ENCODE measurements at regions not wholly inside any gene's neighbourhood (a gene's known extent, or its start where the extent isn't known, plus 50 kb on each side); places are given as distances from the start of the nearest gene placed in this dataset.
"Not testable (repeated sequence)": the region's sequence is repeated elsewhere in the genome, so short reads cannot be mapped to it uniquely, and the experiment has no call there.

- H3K9me3 Mint-ChIP-seq, H3K4me1 Mint-ChIP-seq, H3K27me3 Mint-ChIP-seq, H3K4me3 Mint-ChIP-seq, H3K36me3 Mint-ChIP-seq: not testable (repeated sequence)
- H3K27ac Mint-ChIP-seq = peak overlapping the region in 1 of 3 donors; percentile 74
Observed at GRCh38 chr16:29255957-29256356, 150.6 kb downstream of the NPIPB11 start.

GRCh38 chr16:29255496-29255796 lies 151.1 kb downstream of the NPIPB11 start:
- H3K27me3 Mint-ChIP-seq, H3K27ac Mint-ChIP-seq, H3K4me3 Mint-ChIP-seq, H3K4me1 Mint-ChIP-seq, H3K9me3 Mint-ChIP-seq, H3K36me3 Mint-ChIP-seq: not testable (repeated sequence)

- no peak overlapping the region for H3K27ac Mint-ChIP-seq
- H3K9me3 Mint-ChIP-seq = no peaks in the 10 kb centered on the region
- no peak overlapping the region for H3K4me3 Mint-ChIP-seq
- no peaks in the 10 kb centered on the region for H3K36me3 Mint-ChIP-seq
- no peaks in the 10 kb centered on the region for H3K4me1 Mint-ChIP-seq
- H3K27me3 Mint-ChIP-seq = no peaks in the 10 kb centered on the region
Observed at GRCh38 chr16:29254676-29255495, 151.6 kb downstream of the NPIPB11 start.

- H3K9me3 Mint-ChIP-seq, H3K4me1 Mint-ChIP-seq, H3K27ac Mint-ChIP-seq, H3K4me3 Mint-ChIP-seq, H3K36me3 Mint-ChIP-seq, H3K27me3 Mint-ChIP-seq: not testable (repeated sequence)
Observed at GRCh38 chr16:29253716-29254590, 152.6 kb downstream of the NPIPB11 start.

GRCh38 chr16:29253066-29253590 lies 153.4 kb downstream of the NPIPB11 start:
- not testable (repeated sequence) for H3K4me3 Mint-ChIP-seq, H3K27me3 Mint-ChIP-seq, H3K36me3 Mint-ChIP-seq, H3K4me1 Mint-ChIP-seq, H3K9me3 Mint-ChIP-seq, H3K27ac Mint-ChIP-seq

- not testable (repeated sequence) for H3K4me1 Mint-ChIP-seq, H3K36me3 Mint-ChIP-seq, H3K27me3 Mint-ChIP-seq, H3K4me3 Mint-ChIP-seq, H3K9me3 Mint-ChIP-seq, H3K27ac Mint-ChIP-seq
Observed at GRCh38 chr16:29252311-29252710, 154.2 kb downstream of the NPIPB11 start.

GRCh38 chr16:29251571-29252011 lies 154.9 kb downstream of the NPIPB11 start:
- H3K4me3 Mint-ChIP-seq, H3K36me3 Mint-ChIP-seq, H3K4me1 Mint-ChIP-seq, H3K9me3 Mint-ChIP-seq, H3K27me3 Mint-ChIP-seq: not testable (repeated sequence)
- peak overlapping the region in 1 of 3 donors; percentile 31 for H3K27ac Mint-ChIP-seq

- H3K36me3 Mint-ChIP-seq, H3K27me3 Mint-ChIP-seq, H3K9me3 Mint-ChIP-seq, H3K4me3 Mint-ChIP-seq, H3K4me1 Mint-ChIP-seq, H3K27ac Mint-ChIP-seq: not testable (repeated sequence)
Observed at GRCh38 chr16:29250923-29251434, 155.5 kb downstream of the NPIPB11 start.

GRCh38 chr16:29250469-29250868 lies 156.0 kb downstream of the NPIPB11 start:
- peak overlapping the region in 1 of 4 donors; percentile 5 for H3K4me3 Mint-ChIP-seq
- not testable (repeated sequence) for H3K4me1 Mint-ChIP-seq, H3K9me3 Mint-ChIP-seq, H3K36me3 Mint-ChIP-seq, H3K27me3 Mint-ChIP-seq, H3K27ac Mint-ChIP-seq

- H3K9me3 Mint-ChIP-seq, H3K27me3 Mint-ChIP-seq, H3K36me3 Mint-ChIP-seq, H3K4me1 Mint-ChIP-seq, H3K4me3 Mint-ChIP-seq: not testable (repeated sequence)
- peak overlapping the region in 1 of 3 donors; percentile 73 for H3K27ac Mint-ChIP-seq
Observed at GRCh38 chr16:29248940-29249318, 157.6 kb downstream of the NPIPB11 start.

GRCh38 chr16:29248306-29248939 lies 158.1 kb downstream of the NPIPB11 start:
- not testable (repeated sequence) for H3K4me3 Mint-ChIP-seq, H3K4me1 Mint-ChIP-seq, H3K9me3 Mint-ChIP-seq, H3K36me3 Mint-ChIP-seq, H3K27me3 Mint-ChIP-seq
- H3K27ac Mint-ChIP-seq = peak overlapping the region in 1 of 3 donors; percentile 73

GRCh38 chr16:29246091-29246490 lies 160.4 kb downstream of the NPIPB11 start:
- H3K27me3 Mint-ChIP-seq, H3K4me3 Mint-ChIP-seq, H3K27ac Mint-ChIP-seq, H3K4me1 Mint-ChIP-seq, H3K9me3 Mint-ChIP-seq, H3K36me3 Mint-ChIP-seq: not testable (repeated sequence)

GRCh38 chr16:29237971-29238370 lies 168.5 kb downstream of the NPIPB11 start:
- no peak overlapping the region for H3K4me3 Mint-ChIP-seq
- no peak overlapping the region for H3K27ac Mint-ChIP-seq
- H3K27me3 Mint-ChIP-seq = no peaks in the 10 kb centered on the region
- H3K4me1 Mint-ChIP-seq = peaks cover 0 to 2% (median 1%) of the 10 kb centered on the region in 3 donors
- peaks cover 2% of the 10 kb centered on the region for H3K36me3 Mint-ChIP-seq
- H3K9me3 Mint-ChIP-seq = peaks cover 0 to 5% (median 2%) of the 10 kb centered on the region in 3 donors

GRCh38 chr16:29237495-29237894 lies 169.0 kb downstream of the NPIPB11 start:
- not testable (repeated sequence) for H3K9me3 Mint-ChIP-seq, H3K27ac Mint-ChIP-seq, H3K4me1 Mint-ChIP-seq, H3K4me3 Mint-ChIP-seq, H3K36me3 Mint-ChIP-seq, H3K27me3 Mint-ChIP-seq

- H3K36me3 Mint-ChIP-seq, H3K27me3 Mint-ChIP-seq, H3K27ac Mint-ChIP-seq, H3K4me1 Mint-ChIP-seq, H3K9me3 Mint-ChIP-seq, H3K4me3 Mint-ChIP-seq: not testable (repeated sequence)
Observed at GRCh38 chr16:29237023-29237422, 169.5 kb downstream of the NPIPB11 start.
